ENCODE measurements at regions not wholly inside any gene's neighbourhood (a gene's known extent, or its start where the extent isn't known, plus 50 kb on each side); places are given as distances from the start of the nearest gene placed in this dataset.
"Not testable (repeated sequence)": the region's sequence is repeated elsewhere in the genome, so short reads cannot be mapped to it uniquely, and the experiment has no call there.

GRCh38 chr22:23484651-23485050 is 95.4 kb downstream of the IGLL1 start:
- TF ChIP-seq CTCF (IDR thresholded peaks at IDR 0.05) (no peak), EP300 (IDR thresholded peaks at IDR 0.05) (no peak), POLR2AphosphoS5 (IDR thresholded peaks at IDR 0.05) (no peak), POLR2A (IDR thresholded peaks at IDR 0.05) (no peak)
- no peaks in the 10 kb centered on the region for H3K27me3 ChIP-seq
- no peaks in the 10 kb centered on the region for H3K9me3 ChIP-seq
- no peaks in the 10 kb centered on the region for H3K36me3 ChIP-seq
- WGBS, 2 donors: 95 to 96% methylated on average over 5 of the region's 5 CpGs
- no peak for DNase-seq
- intact Hi-C loops (cut with DNase I): loop anchor here (10.0 kb wide), 1 partner anchor 60 kb away; no protein-coding TSS in a partner anchor
- H3K4me3 ChIP-seq: no peak overlapping the region
- no peaks in the 10 kb centered on the region for H3K4me1 ChIP-seq
- no peak overlapping the region for H3K27ac ChIP-seq

- WGBS, 2 donors: 92 to 94% methylated on average over 5 of the region's 5 CpGs
- TF ChIP-seq EP300 (IDR thresholded peaks at IDR 0.05) (no peak), POLR2A (IDR thresholded peaks at IDR 0.05) (no peak), POLR2AphosphoS5 (IDR thresholded peaks at IDR 0.05) (no peak), CTCF (IDR thresholded peaks at IDR 0.05) (no peak)
- no peak overlapping the region for H3K27ac ChIP-seq
- no peak for DNase-seq
- H3K9me3 ChIP-seq: no peaks in the 10 kb centered on the region
- no peaks in the 10 kb centered on the region for H3K27me3 ChIP-seq
- H3K36me3 ChIP-seq: no peaks in the 10 kb centered on the region
- H3K4me1 ChIP-seq: no peaks in the 10 kb centered on the region
- no peak overlapping the region for H3K4me3 ChIP-seq
- intact Hi-C loops (cut with DNase I): loop anchor here (10.0 kb wide), 1 partner anchor 63 kb away; no protein-coding TSS in a partner anchor
Measured at GRCh38 chr22:23481369-23481768, 98.7 kb downstream of the IGLL1 start.

GRCh38 chr22:23478175-23478574 is 101.9 kb downstream of the IGLL1 start:
- no peaks in the 10 kb centered on the region for H3K9me3 ChIP-seq
- H3K27ac ChIP-seq: no peak overlapping the region
- intact Hi-C loops (cut with DNase I): no loop called here
- H3K4me1 ChIP-seq: no peaks in the 10 kb centered on the region
- no peak for DNase-seq
- no peak overlapping the region for H3K4me3 ChIP-seq
- 84 to 91% methylated on average over 4 of the region's 4 CpGs for WGBS, 2 donors
- TF ChIP-seq POLR2A (IDR thresholded peaks at IDR 0.05): no peak
- no peak for TF ChIP-seq EP300 (IDR thresholded peaks at IDR 0.05)
- no peak for TF ChIP-seq CTCF (IDR thresholded peaks at IDR 0.05)
- TF ChIP-seq POLR2AphosphoS5 (IDR thresholded peaks at IDR 0.05): no peak
- no peaks in the 10 kb centered on the region for H3K36me3 ChIP-seq
- no peaks in the 10 kb centered on the region for H3K27me3 ChIP-seq

- intact Hi-C loops (cut with DNase I); H3K9me3 ChIP-seq; H3K27me3 ChIP-seq; H3K27ac ChIP-seq; H3K4me3 ChIP-seq; H3K36me3 ChIP-seq; H3K4me1 ChIP-seq; DNase-seq: not testable (repeated sequence)
- 88 to 93% methylated on average over 6 of the region's 6 CpGs for WGBS, 2 donors
Measured at GRCh38 chr22:23474531-23474930, 105.6 kb downstream of the IGLL1 start.

GRCh38 chr22:23473901-23474300 is 106.2 kb downstream of the IGLL1 start:
- H3K9me3 ChIP-seq: no peaks in the 10 kb centered on the region
- no peaks in the 10 kb centered on the region for H3K27me3 ChIP-seq
- no peaks in the 10 kb centered on the region for H3K4me1 ChIP-seq
- no peak overlapping the region for H3K4me3 ChIP-seq
- no peak overlapping the region for H3K27ac ChIP-seq
- no peak for DNase-seq
- TF ChIP-seq CTCF (IDR thresholded peaks at IDR 0.05) (no peak), POLR2A (IDR thresholded peaks at IDR 0.05) (no peak), POLR2AphosphoS5 (IDR thresholded peaks at IDR 0.05) (no peak), EP300 (IDR thresholded peaks at IDR 0.05) (no peak)
- intact Hi-C loops (cut with DNase I): no loop called here
- WGBS, 2 donors: 87 to 94% methylated on average over 8 of the region's 8 CpGs
- H3K36me3 ChIP-seq: no peaks in the 10 kb centered on the region

- H3K36me3 ChIP-seq; H3K27me3 ChIP-seq; H3K4me1 ChIP-seq; H3K9me3 ChIP-seq; DNase-seq; H3K27ac ChIP-seq; H3K4me3 ChIP-seq; intact Hi-C loops (cut with DNase I): not testable (repeated sequence)
- WGBS, 2 donors: 86 to 91% methylated on average over 7 of the region's 7 CpGs
Measured at GRCh38 chr22:23472376-23472775, 107.7 kb downstream of the IGLL1 start.

All from sigmoid colon (tissue), 6 donors.